ENCODE measurements at regions not wholly inside any gene's neighbourhood (a gene's known extent, or its start where the extent isn't known, plus 50 kb on each side); places are given as distances from the start of the nearest gene placed in this dataset.

DNA sequence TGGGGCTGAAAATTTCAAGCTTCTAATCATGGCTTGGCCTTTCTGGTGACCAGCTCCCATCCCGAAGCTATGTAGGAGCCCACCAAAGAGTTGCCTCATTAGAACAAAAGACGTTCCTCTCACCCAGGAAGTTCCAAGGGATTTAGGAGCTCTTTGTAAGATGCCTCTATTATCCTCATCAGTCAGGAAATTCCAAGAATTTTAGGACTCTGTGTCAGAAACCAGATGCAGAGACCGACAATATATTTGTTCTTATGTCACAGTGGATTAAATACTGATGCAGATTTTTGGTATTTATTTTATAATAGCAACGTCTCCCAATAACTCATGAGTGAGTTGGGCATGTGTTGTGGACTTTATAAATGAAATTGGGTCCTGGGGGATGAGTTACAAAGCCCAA is 91.8 kb upstream of the SKOR2 start:
- TF ChIP-seq, protein P1, sequence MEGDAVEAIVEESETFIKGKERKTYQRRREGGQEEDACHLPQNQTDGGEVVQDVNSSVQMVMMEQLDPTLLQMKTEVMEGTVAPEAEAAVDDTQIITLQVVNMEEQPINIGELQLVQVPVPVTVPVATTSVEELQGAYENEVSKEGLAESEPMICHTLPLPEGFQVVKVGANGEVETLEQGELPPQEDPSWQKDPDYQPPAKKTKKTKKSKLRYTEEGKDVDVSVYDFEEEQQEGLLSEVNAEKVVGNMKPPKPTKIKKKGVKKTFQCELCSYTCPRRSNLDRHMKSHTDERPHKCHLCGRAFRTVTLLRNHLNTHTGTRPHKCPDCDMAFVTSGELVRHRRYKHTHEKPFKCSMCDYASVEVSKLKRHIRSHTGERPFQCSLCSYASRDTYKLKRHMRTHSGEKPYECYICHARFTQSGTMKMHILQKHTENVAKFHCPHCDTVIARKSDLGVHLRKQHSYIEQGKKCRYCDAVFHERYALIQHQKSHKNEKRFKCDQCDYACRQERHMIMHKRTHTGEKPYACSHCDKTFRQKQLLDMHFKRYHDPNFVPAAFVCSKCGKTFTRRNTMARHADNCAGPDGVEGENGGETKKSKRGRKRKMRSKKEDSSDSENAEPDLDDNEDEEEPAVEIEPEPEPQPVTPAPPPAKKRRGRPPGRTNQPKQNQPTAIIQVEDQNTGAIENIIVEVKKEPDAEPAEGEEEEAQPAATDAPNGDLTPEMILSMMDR (IDR thresholded peaks at IDR 0.05) = no peak
- TF ChIP-seq POLR2AphosphoS5 (IDR thresholded peaks at IDR 0.05; ENCODE audit: low read depth, low read length) = no peak
- no peak for TF ChIP-seq SIN3A (IDR thresholded peaks at IDR 0.05; ENCODE audit: borderline replicate concordance, low read depth, low read length)
- TF ChIP-seq, protein P2, sequence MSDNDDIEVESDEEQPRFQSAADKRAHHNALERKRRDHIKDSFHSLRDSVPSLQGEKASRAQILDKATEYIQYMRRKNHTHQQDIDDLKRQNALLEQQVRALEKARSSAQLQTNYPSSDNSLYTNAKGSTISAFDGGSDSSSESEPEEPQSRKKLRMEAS (IDR thresholded peaks at IDR 0.05; ENCODE audit: low read depth) = no peak
- TF ChIP-seq NFIC (IDR thresholded peaks at IDR 0.05; ENCODE audit: borderline replicate concordance) = no peak
- no peak for TF ChIP-seq CHD2 (IDR thresholded peaks at IDR 0.05; ENCODE audit: low read length, partially characterized antibody)
- no peak for TF ChIP-seq RFX5 (IDR thresholded peaks at IDR 0.05; ENCODE audit: low read length)

Measured in SK-N-SH (cell line).